ENCODE measurements at regions not wholly inside any gene's neighbourhood (a gene's known extent, or its start where the extent isn't known, plus 50 kb on each side); places are given as distances from the start of the nearest gene placed in this dataset.

DNA sequence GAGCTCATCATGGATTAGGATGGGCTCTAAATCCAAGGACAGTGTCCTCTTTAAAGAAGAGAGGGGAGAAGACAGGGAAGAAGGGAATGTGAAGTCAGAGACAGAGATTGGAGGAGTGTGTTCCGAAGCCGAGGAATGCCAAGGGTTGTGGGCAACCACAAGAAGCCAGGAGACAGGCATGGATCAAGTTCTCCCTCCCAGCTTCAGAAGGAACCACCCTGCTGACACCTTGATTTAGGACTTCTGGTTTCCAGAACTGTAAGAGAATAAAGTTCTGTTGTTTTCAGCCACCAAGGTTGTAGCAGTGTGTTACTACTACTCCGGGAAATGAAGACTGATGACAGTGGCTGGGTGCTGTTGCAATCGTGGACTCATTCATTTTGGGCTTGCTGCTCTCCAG is 120.1 kb downstream of the RPS12 start:
- CTCF ChIA-PET: interaction anchor here (0.9 kb wide), 1 partner anchor 24 kb away, joined by 3 read pairs; no protein-coding TSS in a partner anchor
- peak overlapping the region; percentile 68; the same call in 1 of the 2 replicates for H3K18ac ChIP-seq (ENCODE audit: low read depth, low read length)
- 0 out of 2 replicates have a peak overlapping the region, but pooled peaks have one; percentile 42 for H2BK20ac ChIP-seq (ENCODE audit: low read depth, low read length)
- H3K4me1 ChIP-seq (ENCODE audit: control insufficient read depth, insufficient read depth, low read length): peaks cover 8% of the 10 kb centered on the region
- intact Hi-C loops (cut with micrococcal nuclease): no loop called here
- no peak for DNase-seq
- BruUV-seq (replicated peaks): no TSS peak
- H3K4ac ChIP-seq (ENCODE audit: low read depth, low read length): no peak overlapping the region
- no peak overlapping the region for H4K8ac ChIP-seq (ENCODE audit: low read depth in 2 of 2, low read length in 2 of 2)
- H3K4me3 ChIP-seq (ENCODE audit: insufficient read depth, low read depth, low read length): no peak overlapping the region
- ATAC-seq (ENCODE audit: low read depth): peak; percentile 29
- no peak overlapping the region for H2BK15ac ChIP-seq (ENCODE audit: low read depth, low read length)
- H2AFZ ChIP-seq (replicated peaks; ENCODE audit: low read length, poor library complexity): peak overlapping the region; percentile 53
- no peak overlapping the region for H3K56ac ChIP-seq (ENCODE audit: extremely low read depth, insufficient read depth, low read length)
- dilution Hi-C loops (cut with HindIII; ENCODE audit: low sequenced_read_pairs, unreplicated experiment): no loop called here
- 0 out of 2 replicates have a peak, but pooled peaks cover 4% of the 10 kb centered on the region for H3K9me1 ChIP-seq (ENCODE audit: insufficient read depth, low read length)
- WGBS, 2 experiments (ENCODE audit: extremely low coverage in 2 of 2, insufficient read length in 1 of 2): 61% methylated on average over 2 of the region's 4 CpGs; no CpG with 5 or more reads in 1 of the 2 experiments
- H3K9ac ChIP-seq (ENCODE audit: low read depth, low read length): no peak overlapping the region
- H3K36me3 ChIP-seq (ENCODE audit: control insufficient read depth, insufficient read depth, low read length): no peaks in the 10 kb centered on the region
- H2AK5ac ChIP-seq (ENCODE audit: low read depth, low read length): 0 out of 2 replicates have a peak overlapping the region, but pooled peaks have one; percentile 20
- H3K4me2 ChIP-seq (ENCODE audit: low read depth, low read length): no peak overlapping the region
- H4K5ac ChIP-seq (ENCODE audit: low read depth, low read length): no peak overlapping the region
- no peaks in the 10 kb centered on the region for H3K9me3 ChIP-seq (ENCODE audit: control insufficient read depth, insufficient read depth, low read length)
- no peak overlapping the region for H2BK5ac ChIP-seq (ENCODE audit: low read depth, low read length, poor library complexity, severe bottlenecking)
- H2BK120ac ChIP-seq (ENCODE audit: low read depth, low read length): no peak overlapping the region
- no peaks in the 10 kb centered on the region for H4K20me1 ChIP-seq (ENCODE audit: insufficient read depth, low read length)
- no peak overlapping the region for H3K23ac ChIP-seq (ENCODE audit: low read depth, low read length)
- POLR2A ChIA-PET (ENCODE audit: unreplicated experiment): no interaction called here
- in situ Hi-C loops (cut with MboI; ENCODE audit: low sequenced_read_pairs): no loop called here
- no peaks in the 10 kb centered on the region for H3K79me1 ChIP-seq (ENCODE audit: low read depth in 1 of 2, low read length in 2 of 2)
- no peaks in the 10 kb centered on the region for H3K27me3 ChIP-seq (ENCODE audit: control insufficient read depth, insufficient read depth, low read length)
- peak overlapping the region; percentile 19; the same call in 1 of the 2 replicates for H3K14ac ChIP-seq (replicated peaks; ENCODE audit: low read depth, low read length)
- TF ChIP-seq CEBPB (IDR thresholded peaks at IDR 0.05; ENCODE audit: low read depth, low read length): peak; percentile 49
- TF ChIP-seq MAFK (IDR thresholded peaks at IDR 0.05; ENCODE audit: low read depth, low read length): no peak
- no peak overlapping the region for H3K27ac ChIP-seq (ENCODE audit: insufficient read depth, low read length)
- H2AK9ac ChIP-seq (replicated peaks; ENCODE audit: low read depth, low read length, poor library complexity): no peak overlapping the region
- no peak overlapping the region for H4K91ac ChIP-seq (ENCODE audit: insufficient read depth, low read depth, low read length)

Measured in IMR-90 (cell line).